IMR-90 (cell line): ENCODE measurements at regions not wholly inside any gene's neighbourhood (a gene's known extent, or its start where the extent isn't known, plus 50 kb on each side); places are given as distances from the start of the nearest gene placed in this dataset.

Source experiments
- ATAC-seq: fragments of 200-7000 bp; cut with Tn5 transposase; 2 replicates; pipeline ENCODE4 v1.9.1; 2020; ENCODE audit warnings: low read depth, mild to moderate bottlenecking, moderate library complexity
- BruUV-seq: library from RNA; stranded (reverse); fragments of 400-500 nt; replicated peaks from 2 replicates; lab custom pipeline; 2021; lab: Mats Ljungman, UMichigan
- CTCF ChIA-PET: fragments of 300-600 bp; formaldehyde crosslinking; extraction: SDS; loops from one replicate; lab custom pipeline; 2021; ENCODE audit warnings: antibody characterized with exemption; lab: Yijun Ruan, JAX
- POLR2A ChIA-PET: fragments of 300-600 bp; sonication (Branson Sonifier 250); formaldehyde crosslinking; loops from one replicate; lab custom pipeline; 2022; ENCODE audit warnings: antibody characterized with exemption; ENCODE audit not compliant: unreplicated experiment; lab: Charles Lee
- DNase-seq: peaks from one replicate; pipeline ENCODE4 v3.0.0; 2013
- H2AFZ ChIP-seq: replicated peaks from 2 replicates; pipeline ENCODE3; 2013; ENCODE audit warnings: low read length, mild to moderate bottlenecking; ENCODE audit not compliant: poor library complexity
- H2AK5ac ChIP-seq: 2 replicates; pipeline ENCODE4 v1.6.1; 2013; ENCODE audit warnings: low read depth, low read length, inconsistent platforms
- H2AK9ac ChIP-seq: replicated peaks from 2 replicates; pipeline ENCODE3; 2013; ENCODE audit warnings: mild to moderate bottlenecking, low read depth, low read length, moderate library complexity; ENCODE audit not compliant: poor library complexity
- H2BK120ac ChIP-seq: 2 replicates; pipeline ENCODE4 v1.6.1; 2013; ENCODE audit warnings: low read depth, low read length, inconsistent platforms
- H2BK15ac ChIP-seq: 3 replicates; pipeline ENCODE4 v1.6.1; 2013; ENCODE audit warnings: low read depth, low read length, inconsistent platforms
- H2BK20ac ChIP-seq: 2 replicates; pipeline ENCODE4 v1.6.1; 2013; ENCODE audit warnings: low read depth, mild to moderate bottlenecking, inconsistent platforms, low read length, moderate library complexity
- H2BK5ac ChIP-seq: 2 replicates; pipeline ENCODE4 v1.6.1; 2013; ENCODE audit warnings: mild to moderate bottlenecking, low read depth, low read length, inconsistent platforms; ENCODE audit not compliant: poor library complexity, severe bottlenecking
- H3K14ac ChIP-seq: replicated peaks from 2 replicates; pipeline ENCODE4 v1.6.1; 2013; ENCODE audit warnings: low read depth, low read length, inconsistent platforms
- H3K18ac ChIP-seq: 2 replicates; pipeline ENCODE4 v1.6.1; 2013; ENCODE audit warnings: low read depth, low read length, control low read depth
- H3K23ac ChIP-seq: 2 replicates; pipeline ENCODE4 v1.6.1; 2013; ENCODE audit warnings: low read depth, low read length, inconsistent platforms
- H3K27ac ChIP-seq: 2 replicates; pipeline ENCODE4 v1.5.1; 2013; ENCODE audit warnings: mild to moderate bottlenecking, control low read depth, low read length; ENCODE audit not compliant: insufficient read depth
- H3K27me3 ChIP-seq: 2 replicates; pipeline ENCODE4 v1.6.1; 2013; ENCODE audit warnings: low read length; ENCODE audit not compliant: control insufficient read depth, insufficient read depth
- H3K36me3 ChIP-seq: 2 replicates; pipeline ENCODE4 v1.6.1; 2013; ENCODE audit warnings: low read length, mixed read lengths; ENCODE audit not compliant: control insufficient read depth, insufficient read depth
- H3K4ac ChIP-seq: 2 replicates; pipeline ENCODE4 v1.6.1; 2013; ENCODE audit warnings: low read depth, low read length, inconsistent platforms
- H3K4me1 ChIP-seq: 2 replicates; pipeline ENCODE4 v1.6.1; 2013; ENCODE audit warnings: low read length, mixed read lengths; ENCODE audit not compliant: control insufficient read depth, insufficient read depth
- H3K4me2 ChIP-seq: 2 replicates; pipeline ENCODE4 v1.6.1; 2013; ENCODE audit warnings: low read depth, mild to moderate bottlenecking, control low read depth, low read length, moderate library complexity
- H3K4me3 ChIP-seq: 2 replicates; pipeline ENCODE4 v1.5.1; 2013; ENCODE audit warnings: low read depth, mild to moderate bottlenecking, control low read depth, low read length, moderate library complexity; ENCODE audit not compliant: insufficient read depth
- H3K56ac ChIP-seq: 2 replicates; pipeline ENCODE4 v1.6.1; 2013; ENCODE audit warnings: low read length, inconsistent platforms; ENCODE audit not compliant: insufficient read depth; ENCODE audit errors: extremely low read depth
- H3K79me1 ChIP-seq, 2 experiments: 2 replicates each; pipeline ENCODE4 v1.6.1; 2013; ENCODE audit warnings: low read length in 2 of 2, inconsistent platforms in 1 of 2, low read depth in 1 of 2
- H3K9ac ChIP-seq: 2 replicates; pipeline ENCODE4 v1.6.1; 2013; ENCODE audit warnings: low read depth, low read length, control low read depth
- H3K9me1 ChIP-seq: 2 replicates; pipeline ENCODE4 v1.6.1; 2013; ENCODE audit warnings: low read length, inconsistent platforms; ENCODE audit not compliant: insufficient read depth
- H3K9me3 ChIP-seq: 2 replicates; pipeline ENCODE4 v1.6.1; 2013; ENCODE audit warnings: low read length; ENCODE audit not compliant: control insufficient read depth, insufficient read depth
- H4K20me1 ChIP-seq: 2 replicates; pipeline ENCODE4 v1.6.1; 2013; ENCODE audit warnings: low read length, inconsistent platforms; ENCODE audit not compliant: insufficient read depth
- H4K5ac ChIP-seq: 2 replicates; pipeline ENCODE4 v1.6.1; 2013; ENCODE audit warnings: mild to moderate bottlenecking, low read depth, low read length, control low read depth
- H4K8ac ChIP-seq, 2 experiments: 2 replicates each; pipeline ENCODE4 v1.6.1; 2013; ENCODE audit warnings: low read depth in 2 of 2, low read length in 2 of 2, control low read depth in 1 of 2, inconsistent platforms in 1 of 2
- H4K91ac ChIP-seq: 2 replicates; pipeline ENCODE4 v1.6.1; 2013; ENCODE audit warnings: low read depth, low read length, inconsistent platforms; ENCODE audit not compliant: insufficient read depth
- BHLHE40 ChIP-seq: fragments of 150-350 bp; IDR thresholded peaks from 2 replicates; pipeline ENCODE4 v1.6.1; 2016; ENCODE audit warnings: mild to moderate bottlenecking, low read depth, low read length
- CEBPB ChIP-seq: IDR thresholded peaks from 2 replicates; pipeline ENCODE4 v1.6.1; 2012; ENCODE audit warnings: low read depth, low read length, improper control_type of control experiment
- CHD1 ChIP-seq: IDR thresholded peaks from 2 replicates; pipeline ENCODE4 v1.6.1; 2012; ENCODE audit warnings: low read depth, low read length, improper control_type of control experiment
- ELK1 ChIP-seq: fragments of 150-350 bp; IDR thresholded peaks from 2 replicates; pipeline ENCODE4 v1.6.1; 2016; ENCODE audit warnings: low read depth, mild to moderate bottlenecking, low read length, moderate library complexity, borderline replicate concordance
- FOS ChIP-seq: fragments of 150-350 bp; IDR thresholded peaks from 2 replicates; pipeline ENCODE4 v1.6.1; 2016; ENCODE audit warnings: low read depth, low read length
- MAFK ChIP-seq: IDR thresholded peaks from 2 replicates; pipeline ENCODE4 v1.6.1; 2012; ENCODE audit warnings: low read depth, low read length, improper control_type of control experiment
- MAZ ChIP-seq: IDR thresholded peaks from 2 replicates; pipeline ENCODE4 v1.6.1; 2012; ENCODE audit warnings: low read depth, mild to moderate bottlenecking, low read length, improper control_type of control experiment, moderate library complexity, borderline replicate concordance
- MXI1 ChIP-seq: IDR thresholded peaks from 2 replicates; pipeline ENCODE4 v1.6.1; 2012; ENCODE audit warnings: low read depth, mild to moderate bottlenecking, low read length, moderate library complexity, borderline replicate concordance
- NFE2L2 ChIP-seq: fragments of 150-350 bp; IDR thresholded peaks from 2 replicates; pipeline ENCODE4 v1.6.1; 2016; ENCODE audit warnings: low read depth, mild to moderate bottlenecking, low read length
- POLR2A ChIP-seq: IDR thresholded peaks from 2 replicates; pipeline ENCODE4 v1.6.1; 2012; ENCODE audit warnings: mild to moderate bottlenecking, low read depth, low read length
- RAD21 ChIP-seq: IDR thresholded peaks from 2 replicates; pipeline ENCODE4 v1.6.1; 2012; ENCODE audit warnings: low read length, improper control_type of control experiment
- RCOR1 ChIP-seq: IDR thresholded peaks from 2 replicates; pipeline ENCODE4 v1.6.1; 2012; ENCODE audit warnings: mild to moderate bottlenecking, low read length, improper control_type of control experiment; ENCODE audit not compliant: insufficient replicate concordance
- RFX5 ChIP-seq: IDR thresholded peaks from 2 replicates; pipeline ENCODE4 v1.8.0; 2012; ENCODE audit warnings: low read depth, mild to moderate bottlenecking, low read length, moderate library complexity
- SMC3 ChIP-seq: fragments of 150-350 bp; IDR thresholded peaks from 2 replicates; pipeline ENCODE4 v1.6.1; 2016; ENCODE audit warnings: low read depth, mild to moderate bottlenecking, antibody characterized with exemption, low read length, moderate library complexity
- USF2 ChIP-seq: fragments of 150-350 bp; IDR thresholded peaks from 2 replicates; pipeline ENCODE4 v1.6.1; 2017; ENCODE audit warnings: mild to moderate bottlenecking, antibody characterized with exemption, low read length, low read depth
- WGBS, 2 experiments: methylation state at CpG; one replicate each; pipeline versions ENCODE4 v1.1.5 to v1.1.7; 2013; ENCODE audit warnings: missing lambda C conversion rate in 2 of 2; ENCODE audit not compliant: insufficient read length in 1 of 2; ENCODE audit errors: extremely low coverage in 2 of 2; 5-methylcytosine and 5-hydroxymethylcytosine counted together
- dilution Hi-C: fragments of 300-500 bp; cut with HindIII; formaldehyde crosslinking; loops from one replicate; pipeline ENCODE4 v1.14.3; 2018; ENCODE audit warnings: low sequenced_read_pairs; ENCODE audit not compliant: unreplicated experiment
- in situ Hi-C: fragments of 300-500 bp; cut with MboI; formaldehyde crosslinking; loops from 3 replicates; pipeline ENCODE4 v1.14.3; 2019; ENCODE audit warnings: low sequenced_read_pairs, inconsistent platforms, mixed read lengths
- intact Hi-C: fragments of 100-400 bp; cut with micrococcal nuclease; formaldehyde crosslinking; loops from 2 replicates; pipeline ENCODE4 v1.10.0; 2022
- TF ChIP-seq, protein P1 (sequence below): conservative IDR thresholded peaks from 2 replicates; pipeline ENCODE4 v1.5.1; 2012; ENCODE audit warnings: mild to moderate bottlenecking, low read depth, low read length, improper control_type of control experiment

GRCh38 chr10:89900554-89900953 is 199.2 kb downstream of the KIF20B start:
- no peak overlapping the region for H3K14ac ChIP-seq
- no peak overlapping the region for H2BK120ac ChIP-seq
- H2BK20ac ChIP-seq: no peak overlapping the region
- H3K4me2 ChIP-seq: no peak overlapping the region
- no peak overlapping the region for H4K91ac ChIP-seq
- dilution Hi-C loops (no loop called here), intact Hi-C loops (no loop called here), in situ Hi-C loops (no loop called here)
- H3K4me3 ChIP-seq: no peak overlapping the region
- no peak overlapping the region for H3K27ac ChIP-seq
- H4K20me1 ChIP-seq: no peaks in the 10 kb centered on the region
- no peak overlapping the region for H4K5ac ChIP-seq
- H4K8ac ChIP-seq: no peak overlapping the region
- H2AK5ac ChIP-seq: no peak overlapping the region
- no peaks in the 10 kb centered on the region for H3K79me1 ChIP-seq
- no peak overlapping the region for H2BK15ac ChIP-seq
- DNase-seq: no peak
- CTCF ChIA-PET: no interaction called here
- no peak overlapping the region for H3K4ac ChIP-seq
- H3K18ac ChIP-seq: no peak overlapping the region
- ATAC-seq: no peak
- POLR2A ChIA-PET: no interaction called here
- H3K9me1 ChIP-seq: no peaks in the 10 kb centered on the region; the same call in 1 of the 2 replicates
- no peak for TF ChIP-seq MAFK
- TF ChIP-seq BHLHE40: no peak
- TF ChIP-seq FOS: no peak
- TF ChIP-seq RAD21: no peak
- no peak for TF ChIP-seq MAZ
- TF ChIP-seq USF2: no peak
- no peak for TF ChIP-seq SMC3
- TF ChIP-seq NFE2L2: no peak
- TF ChIP-seq CHD1: no peak
- TF ChIP-seq, protein P1, sequence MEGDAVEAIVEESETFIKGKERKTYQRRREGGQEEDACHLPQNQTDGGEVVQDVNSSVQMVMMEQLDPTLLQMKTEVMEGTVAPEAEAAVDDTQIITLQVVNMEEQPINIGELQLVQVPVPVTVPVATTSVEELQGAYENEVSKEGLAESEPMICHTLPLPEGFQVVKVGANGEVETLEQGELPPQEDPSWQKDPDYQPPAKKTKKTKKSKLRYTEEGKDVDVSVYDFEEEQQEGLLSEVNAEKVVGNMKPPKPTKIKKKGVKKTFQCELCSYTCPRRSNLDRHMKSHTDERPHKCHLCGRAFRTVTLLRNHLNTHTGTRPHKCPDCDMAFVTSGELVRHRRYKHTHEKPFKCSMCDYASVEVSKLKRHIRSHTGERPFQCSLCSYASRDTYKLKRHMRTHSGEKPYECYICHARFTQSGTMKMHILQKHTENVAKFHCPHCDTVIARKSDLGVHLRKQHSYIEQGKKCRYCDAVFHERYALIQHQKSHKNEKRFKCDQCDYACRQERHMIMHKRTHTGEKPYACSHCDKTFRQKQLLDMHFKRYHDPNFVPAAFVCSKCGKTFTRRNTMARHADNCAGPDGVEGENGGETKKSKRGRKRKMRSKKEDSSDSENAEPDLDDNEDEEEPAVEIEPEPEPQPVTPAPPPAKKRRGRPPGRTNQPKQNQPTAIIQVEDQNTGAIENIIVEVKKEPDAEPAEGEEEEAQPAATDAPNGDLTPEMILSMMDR: no peak
- TF ChIP-seq RFX5: no peak
- no peak for TF ChIP-seq POLR2A
- TF ChIP-seq MXI1: no peak
- no peak for TF ChIP-seq RCOR1
- no peak for TF ChIP-seq CEBPB
- no peak for TF ChIP-seq ELK1
- H3K9me3 ChIP-seq: no peaks in the 10 kb centered on the region
- H3K27me3 ChIP-seq: no peaks in the 10 kb centered on the region; the same call in 1 of the 2 replicates
- no peak overlapping the region for H2AK9ac ChIP-seq
- H2AFZ ChIP-seq: no peak overlapping the region
- no TSS peak for BruUV-seq
- H3K9ac ChIP-seq: no peak overlapping the region
- WGBS, 2 experiments: no CpG with 5 or more reads among the region's 1 CpG
- H2BK5ac ChIP-seq: no peak overlapping the region
- no peaks in the 10 kb centered on the region for H3K4me1 ChIP-seq
- no peak overlapping the region for H3K23ac ChIP-seq
- no peak overlapping the region for H3K56ac ChIP-seq
- H3K36me3 ChIP-seq: no peaks in the 10 kb centered on the region
